Stomach (tissue), 8 donors: ENCODE measurements at regions not wholly inside any gene's neighbourhood (a gene's known extent, or its start where the extent isn't known, plus 50 kb on each side); places are given as distances from the start of the nearest gene placed in this dataset.

ENCODE experiments used
- DNase-seq, 2 donors: peaks; one replicate each; pipeline versions ENCODE4 v3.0.0 to v3.0.0-alpha.2; 2013 to 2019
- H3K27ac ChIP-seq, 5 donors: fragments of 200-600 bp in 4 of 5; sonication (generic) in 4 of 5; one replicate each; pipeline ENCODE4 v1.5.1; 2013 to 2019; ENCODE audit warnings: mild to moderate bottlenecking in 1 of 5, moderate library complexity in 1 of 5
- H3K27me3 ChIP-seq, 3 donors: fragments of 200-600 bp; sonication (generic); one replicate each; pipeline ENCODE4 v1.5.1; 2017 to 2019; ENCODE audit warnings: mixed run types in 1 of 3
- H3K36me3 ChIP-seq, 4 donors: fragments of 200-600 bp; sonication (generic); 1 replicate in 3 of 4; 2 replicates in 1 of 4; pipeline ENCODE4 v1.5.1; 2016 to 2019
- H3K4me1 ChIP-seq, 4 donors: fragments of 200-600 bp; sonication (generic); one replicate each; pipeline ENCODE4 v1.5.1; 2016 to 2019
- H3K4me3 ChIP-seq, 4 donors: fragments of 200-600 bp; sonication (generic) in 3 of 4; one replicate each; pipeline ENCODE4 v1.5.1; 2016 to 2019; ENCODE audit warnings: mild to moderate bottlenecking in 1 of 4
- H3K9me3 ChIP-seq, 4 donors: fragments of 200-600 bp; sonication (generic); one replicate each; pipeline ENCODE4 v1.5.1; 2016 to 2019
- CTCF ChIP-seq, 7 experiments: fragments of 450-650 bp in 4 of 7; fragments of 200-600 bp in 3 of 7; sonication (generic) in 3 of 7; IDR thresholded peaks; one replicate each; pipeline ENCODE4 v1.5.1; 2016 to 2019; ENCODE audit warnings: antibody characterized with exemption in 7 of 7, control low read depth in 2 of 7, mild to moderate bottlenecking in 1 of 7
- EP300 ChIP-seq: sonication (generic); formaldehyde crosslinking; IDR thresholded peaks from one replicate; pipeline ENCODE4 v1.6.1; 2017; ENCODE audit warnings: antibody characterized with exemption
- POLR2A ChIP-seq, 4 donors: fragments of 450-650 bp; IDR thresholded peaks; one replicate each; pipeline ENCODE4 v1.6.1; 2016; ENCODE audit warnings: antibody characterized with exemption in 4 of 4, control low read depth in 2 of 4, mild to moderate bottlenecking in 1 of 4, moderate library complexity in 1 of 4
- POLR2AphosphoS5 ChIP-seq, 3 donors: sonication (generic); formaldehyde crosslinking; IDR thresholded peaks; one replicate each; pipeline ENCODE4 v1.6.1; 2016; ENCODE audit warnings: antibody characterized with exemption in 3 of 3
- WGBS, 5 donors: extraction: QIAGEN DNeasy Blood & Tissue Kit in 3 of 5; methylation state at CpG; one replicate each; pipeline versions ENCODE4 v1.1.5 to v1.1.7; 2013 to 2018; 5-methylcytosine and 5-hydroxymethylcytosine counted together
- intact Hi-C: fragments of 100-400 bp; cut with DNase I; formaldehyde crosslinking; loops from one replicate; pipeline ENCODE4 v1.15.1; 2023; ENCODE audit warnings: low total_unique reads
- donor health status: healthy with polysubstance abuse.
- donor health status: Bipolar disorder and iron deficiency.
- donor health status: healthy.

GRCh38 chr5:62708481-62709325, 130.1 kb downstream of the LRRC70 start:
- 56 to 81% (median 70%) methylated on average over 1 of the region's 1 CpG for WGBS, 5 donors
- H3K4me1 ChIP-seq, result no peaks in the 10 kb centered on the region
- H3K9me3 ChIP-seq, result peaks cover 0 to 14% (median 12%) of the 10 kb centered on the region in 4 donors
- H3K4me3 ChIP-seq, result no peak overlapping the region
- DNase-seq, result no peak
- no peaks in the 10 kb centered on the region for H3K27me3 ChIP-seq
- no peaks in the 10 kb centered on the region for H3K36me3 ChIP-seq
- H3K27ac ChIP-seq, result no peak overlapping the region
- intact Hi-C loops, result no loop called here
- TF ChIP-seq EP300 (no peak), POLR2A (IDR thresholded peaks at IDR 0.05) (no peak), CTCF (IDR thresholded peaks at IDR 0.05) (no peak), POLR2AphosphoS5 (IDR thresholded peaks at IDR 0.05) (no peak)

- intact Hi-C loops, result no loop called here
- no peak for DNase-seq
- Histone ChIP-seq H3K27me3 (no peaks in the 10 kb centered on the region), H3K4me1 (no peaks in the 10 kb centered on the region), H3K27ac (no peak overlapping the region), H3K9me3 (peaks cover 0 to 14% (median 12%) of the 10 kb centered on the region in 4 donors), H3K36me3 (no peaks in the 10 kb centered on the region), H3K4me3 (no peak overlapping the region)
- TF ChIP-seq POLR2AphosphoS5 (IDR thresholded peaks at IDR 0.05), result no peak
- no peak for TF ChIP-seq POLR2A (IDR thresholded peaks at IDR 0.05)
- no peak for TF ChIP-seq CTCF (IDR thresholded peaks at IDR 0.05)
- no peak for TF ChIP-seq EP300
- WGBS, 5 donors, result 58 to 76% (median 67%) methylated on average over 1 of the region's 1 CpG
Measured at GRCh38 chr5:62707563-62707962, 128.9 kb downstream of the LRRC70 start.

GRCh38 chr5:62707131-62707530, 128.5 kb downstream of the LRRC70 start:
- WGBS, 5 donors, result 63 to 77% (median 64%) methylated on average over 2 of the region's 2 CpGs

GRCh38 chr5:62705022-62705421, 126.4 kb downstream of the LRRC70 start:
- H3K27me3 ChIP-seq, result no peaks in the 10 kb centered on the region
- no peaks in the 10 kb centered on the region for H3K36me3 ChIP-seq
- WGBS, 5 donors, result 90 to 100% (median 94%) methylated on average over 2 of the region's 2 CpGs
- peaks cover 0 to 14% (median 12%) of the 10 kb centered on the region in 4 donors for H3K9me3 ChIP-seq
- H3K4me1 ChIP-seq, result no peaks in the 10 kb centered on the region
- DNase-seq, result no peak
- TF ChIP-seq EP300 (no peak), CTCF (IDR thresholded peaks at IDR 0.05) (no peak), POLR2A (IDR thresholded peaks at IDR 0.05) (no peak), POLR2AphosphoS5 (IDR thresholded peaks at IDR 0.05) (no peak)
- no peak overlapping the region for H3K4me3 ChIP-seq
- intact Hi-C loops, result no loop called here
- no peak overlapping the region for H3K27ac ChIP-seq

More at GRCh38 chr5:62707131-62707530, 128.5 kb downstream of the LRRC70 start:
- no peak for DNase-seq
- Histone ChIP-seq H3K27me3 (no peaks in the 10 kb centered on the region), H3K4me3 (no peak overlapping the region), H3K4me1 (no peaks in the 10 kb centered on the region), H3K9me3 (peaks cover 0 to 14% (median 12%) of the 10 kb centered on the region in 4 donors), H3K36me3 (no peaks in the 10 kb centered on the region), H3K27ac (no peak overlapping the region)
- TF ChIP-seq CTCF (IDR thresholded peaks at IDR 0.05) (no peak), POLR2A (IDR thresholded peaks at IDR 0.05) (no peak), POLR2AphosphoS5 (IDR thresholded peaks at IDR 0.05) (no peak), EP300 (no peak)
- intact Hi-C loops, result no loop called here
